Fibroblast of villous mesenchyme (primary cell): ENCODE measurements at regions not wholly inside any gene's neighbourhood (a gene's known extent, or its start where the extent isn't known, plus 50 kb on each side); places are given as distances from the start of the nearest gene placed in this dataset.

ENCODE experiments used
- DNase-seq: peaks from one replicate; pipeline ENCODE4 v3.0.0-alpha.2; 2010; ENCODE audit warnings: low read depth
- H3K4me3 ChIP-seq: 2 replicates; pipeline ENCODE4 v1.5.1; 2011; ENCODE audit warnings: low read depth, mild to moderate bottlenecking, low read length
- CTCF ChIP-seq: IDR thresholded peaks from 2 replicates; pipeline ENCODE4 v1.5.1; 2012; ENCODE audit warnings: low read depth, mild to moderate bottlenecking, low read length; ENCODE audit not compliant: insufficient read depth

DNA sequence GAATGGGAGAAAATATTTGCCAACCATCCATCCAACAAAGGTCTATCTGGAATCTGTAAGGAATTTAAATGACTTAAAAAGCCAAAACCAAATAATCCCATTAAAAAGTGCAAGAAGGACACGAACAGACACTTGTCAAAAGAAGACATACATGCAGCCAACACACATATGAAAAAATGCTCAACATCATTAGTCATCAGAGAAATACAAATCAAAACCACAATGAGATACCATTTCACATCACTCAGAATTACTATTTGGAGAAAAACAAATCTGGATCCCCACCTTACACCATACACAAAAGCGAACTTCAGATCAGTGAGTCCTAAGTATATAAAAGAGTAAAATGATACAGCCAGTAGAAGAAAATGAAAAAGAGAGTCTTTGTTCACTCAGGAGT lies 58.6 kb upstream of the MNS1 start:
- no peak for TF ChIP-seq CTCF
- no peak for DNase-seq
- H3K4me3 ChIP-seq: no peak overlapping the region

GRCh38 chr15:56519000-56519399 lies 54.1 kb upstream of the MNS1 start:
- no peak for TF ChIP-seq CTCF
- no peak for DNase-seq
- H3K4me3 ChIP-seq: no peak overlapping the region
